GM23248 (cell line): ENCODE measurements at regions not wholly inside any gene's neighbourhood (a gene's known extent, or its start where the extent isn't known, plus 50 kb on each side); places are given as distances from the start of the nearest gene placed in this dataset.

Experiments
- EZH2 ChIP-seq: fragments of 200-600 bp; sonication (generic); IDR thresholded peaks from 2 replicates; pipeline ENCODE4 v1.6.1; 2018; ENCODE audit warnings: antibody characterized with exemption, mild to moderate bottlenecking; ENCODE audit not compliant: insufficient read depth, poor library complexity, severe bottlenecking
- EZH2phosphoT487 ChIP-seq: fragments of 200-600 bp; sonication (generic); IDR thresholded peaks from 2 replicates; pipeline ENCODE4 v1.6.1; 2018; ENCODE audit warnings: antibody characterized with exemption, moderate library complexity, mild to moderate bottlenecking, low read depth; ENCODE audit not compliant: insufficient read depth

GRCh38 chr9:86454701-86455615 is 100.7 kb upstream of the TUT7 start:
- no peak for TF ChIP-seq EZH2phosphoT487
- TF ChIP-seq EZH2: no peak
